ENCODE measurements at regions not wholly inside any gene's neighbourhood (a gene's known extent, or its start where the extent isn't known, plus 50 kb on each side); places are given as distances from the start of the nearest gene placed in this dataset.

DNA sequence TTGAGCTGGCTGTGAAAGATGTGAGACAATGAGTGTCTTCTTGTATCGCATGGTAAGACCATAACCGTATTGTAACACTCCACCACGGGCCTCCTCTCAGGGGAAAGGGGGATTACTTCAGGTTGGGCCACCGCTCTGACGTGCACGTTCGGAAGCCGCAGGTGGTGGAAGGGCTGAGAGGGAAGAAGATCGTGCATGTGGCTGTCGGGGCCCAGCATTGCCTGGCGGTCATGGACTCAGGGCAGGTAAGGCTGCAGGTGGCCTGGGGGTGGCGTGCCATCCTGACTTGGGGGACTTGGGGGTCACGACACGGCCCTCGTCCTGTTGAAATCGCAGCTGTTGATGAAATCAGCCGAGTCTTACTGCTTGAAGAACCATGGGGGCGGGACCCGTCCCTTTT is 87.3 kb upstream of the FAN1 start:
- TF ChIP-seq POLR2A (IDR thresholded peaks at IDR 0.05; ENCODE audit: low read length) (no peak), GATA1 (IDR thresholded peaks at IDR 0.05; ENCODE audit: low read depth, low read length) (no peak)
